CD14-positive monocyte (primary cell): ENCODE measurements at regions not wholly inside any gene's neighbourhood (a gene's known extent, or its start where the extent isn't known, plus 50 kb on each side); places are given as distances from the start of the nearest gene placed in this dataset.

ENCODE experiments used
- DNase-seq, 3 donors: peaks; one replicate each; pipeline ENCODE4 v3.0.0-alpha.2; 2011 to 2022
- H2AFZ ChIP-seq: 2 replicates; pipeline ENCODE4 v1.6.0; 2012; ENCODE audit warnings: mild to moderate bottlenecking, low read depth, low read length, inconsistent platforms; ENCODE audit not compliant: insufficient read depth, poor library complexity, severe bottlenecking
- H3K27ac ChIP-seq, 2 donors: 1 replicate in 1 of 2; 2 replicates in 1 of 2; pipeline ENCODE4 v1.5.1; 2012 to 2013; ENCODE audit warnings: low read length in 2 of 2, control low read depth in 1 of 2, inconsistent platforms in 1 of 2, low read depth in 1 of 2, mild to moderate bottlenecking in 1 of 2
- H3K27me3 ChIP-seq, 2 donors: one replicate each; pipeline versions ENCODE4 v1.6.0 to v1.6.1; 2011 to 2013; ENCODE audit warnings: low read length in 2 of 2; ENCODE audit not compliant: control insufficient read depth in 2 of 2, insufficient read depth in 2 of 2
- H3K36me3 ChIP-seq, 2 donors: replicated peaks in 1 of 2; 1 replicate in 1 of 2; 2 replicates in 1 of 2; pipeline versions ENCODE4 v1.5.1 to v1.6.1; 2012 to 2013; ENCODE audit warnings: low read length in 2 of 2, control low read depth in 1 of 2, inconsistent platforms in 1 of 2, mild to moderate bottlenecking in 1 of 2; ENCODE audit not compliant: insufficient read depth in 2 of 2, control insufficient read depth in 1 of 2
- H3K4me1 ChIP-seq, 2 donors: 1 replicate in 1 of 2; 2 replicates in 1 of 2; pipeline versions ENCODE4 v1.5.1 to v1.6.1; 2012 to 2013; ENCODE audit warnings: low read length in 2 of 2, control low read depth in 1 of 2, inconsistent platforms in 1 of 2, mild to moderate bottlenecking in 1 of 2, moderate library complexity in 1 of 2; ENCODE audit not compliant: insufficient read depth in 2 of 2, control insufficient read depth in 1 of 2
- H3K4me2 ChIP-seq: replicated peaks from 2 replicates; pipeline ENCODE3; 2012; ENCODE audit warnings: low read length, moderate library complexity, mild to moderate bottlenecking; ENCODE audit not compliant: poor library complexity, severe bottlenecking; ENCODE audit errors: extremely low read depth
- H3K4me3 ChIP-seq, 3 experiments: fragments of 200-600 bp in 1 of 3; sonication (generic) in 1 of 3; replicated peaks in 1 of 3; 1 replicate in 2 of 3; 2 replicates in 1 of 3; pipeline ENCODE4 v1.5.1; 2011 to 2013; ENCODE audit warnings: low read length in 3 of 3, mild to moderate bottlenecking in 3 of 3, control low read depth in 2 of 3, low read depth in 2 of 3, inconsistent platforms in 1 of 3, moderate library complexity in 1 of 3
- H3K79me2 ChIP-seq: 2 replicates; pipeline ENCODE4 v1.6.0; 2012; ENCODE audit warnings: mild to moderate bottlenecking, control low read depth, inconsistent platforms, low read length, moderate library complexity; ENCODE audit not compliant: insufficient read depth
- H3K9ac ChIP-seq: 2 replicates; pipeline ENCODE4 v1.6.0; 2017; ENCODE audit warnings: low read length, mild to moderate bottlenecking; ENCODE audit not compliant: insufficient read depth, poor library complexity, severe bottlenecking
- H3K9me3 ChIP-seq, 2 donors: replicated peaks in 1 of 2; 1 replicate in 1 of 2; 2 replicates in 1 of 2; pipeline versions ENCODE4 v1.5.1 to v1.6.1; 2012 to 2013; ENCODE audit warnings: low read length in 2 of 2, control low read depth in 1 of 2; ENCODE audit not compliant: control insufficient read depth in 1 of 2, insufficient read depth in 1 of 2
- H4K20me1 ChIP-seq: 2 replicates; pipeline ENCODE4 v1.6.0; 2012; ENCODE audit warnings: mild to moderate bottlenecking, low read length, control low read depth, moderate library complexity; ENCODE audit not compliant: insufficient read depth
- H3K27ac Mint-ChIP-seq, 7 donors: one replicate each; pipeline ENCODE4 v1.8.0; 2020; ENCODE audit warnings: mild to moderate bottlenecking in 7 of 7, mixed read lengths in 7 of 7, moderate library complexity in 6 of 7, inconsistent platforms in 2 of 7
- H3K27me3 Mint-ChIP-seq, 3 donors: one replicate each; pipeline ENCODE4 v1.8.0; 2021 to 2022; ENCODE audit warnings: low read depth in 3 of 3, mild to moderate bottlenecking in 3 of 3, mixed read lengths in 3 of 3, moderate library complexity in 3 of 3, inconsistent platforms in 1 of 3
- H3K36me3 Mint-ChIP-seq, 2 donors: one replicate each; pipeline ENCODE4 v1.8.0; 2020; ENCODE audit warnings: mixed read lengths in 2 of 2, inconsistent platforms in 1 of 2, mild to moderate bottlenecking in 1 of 2
- H3K4me1 Mint-ChIP-seq: one replicate; pipeline ENCODE4 v1.8.0; 2020; ENCODE audit warnings: mild to moderate bottlenecking, mixed read lengths
- H3K4me3 Mint-ChIP-seq, 2 donors: one replicate each; pipeline ENCODE4 v1.8.0; 2020; ENCODE audit warnings: mild to moderate bottlenecking in 2 of 2, mixed read lengths in 2 of 2, moderate library complexity in 1 of 2
- H3K9me3 Mint-ChIP-seq, 7 donors: one replicate each; pipeline ENCODE4 v1.8.0; 2020 to 2022; ENCODE audit warnings: mixed read lengths in 7 of 7, mild to moderate bottlenecking in 6 of 7, moderate library complexity in 6 of 7, inconsistent platforms in 2 of 7
- CTCF ChIP-seq: fragments of 200-600 bp; IDR thresholded peaks from one replicate; pipeline ENCODE4 v1.8.0; 2022; ENCODE audit warnings: antibody characterized with exemption, mild to moderate bottlenecking
- WGBS: methylation state at CpG from one replicate; pipeline ENCODE4 v1.1.5; 2013; ENCODE audit warnings: missing lambda C conversion rate; ENCODE audit not compliant: insufficient coverage; 5-methylcytosine and 5-hydroxymethylcytosine counted together
- intact Hi-C, 2 donors: fragments of 100-400 bp; cut with micrococcal nuclease; formaldehyde crosslinking; loops; one replicate each; pipeline versions ENCODE4 v1.15.0 to v1.15.1; 2023

- no peaks in the 10 kb centered on the region for H4K20me1 ChIP-seq
- no peak overlapping the region for H3K4me3 ChIP-seq
- no peaks in the 10 kb centered on the region for H3K4me1 Mint-ChIP-seq
- no peak overlapping the region for H3K4me3 Mint-ChIP-seq
- H3K9me3 ChIP-seq, result no peaks in the 10 kb centered on the region
- no peak overlapping the region for H3K9ac ChIP-seq
- H3K27ac ChIP-seq, result no peak overlapping the region
- H3K4me2 ChIP-seq, result no peak overlapping the region
- 100% methylated on average over 1 of the region's 2 CpGs for WGBS
- no peaks in the 10 kb centered on the region for H3K79me2 ChIP-seq
- intact Hi-C loops, result no loop called here
- no peak overlapping the region for H3K27ac Mint-ChIP-seq
- H3K9me3 Mint-ChIP-seq, result peaks cover 0 to 5% (median 1%) of the 10 kb centered on the region in 7 donors
- no peaks in the 10 kb centered on the region for H3K36me3 ChIP-seq
- H3K27me3 ChIP-seq, result no peaks in the 10 kb centered on the region
- DNase-seq, result no peak
- H3K27me3 Mint-ChIP-seq, result no peaks in the 10 kb centered on the region
- TF ChIP-seq CTCF, result no peak
- H3K36me3 Mint-ChIP-seq, result no peaks in the 10 kb centered on the region
- no peak overlapping the region for H2AFZ ChIP-seq
- no peaks in the 10 kb centered on the region for H3K4me1 ChIP-seq
Observed at GRCh38 chr12:14068961-14069360, 87.6 kb upstream of the GRIN2B start.

GRCh38 chr12:14071833-14072232 lies 90.4 kb upstream of the GRIN2B start:
- Histone ChIP-seq H3K9ac (no peak overlapping the region), H3K27ac (no peak overlapping the region), H3K9me3 (no peaks in the 10 kb centered on the region), H4K20me1 (no peaks in the 10 kb centered on the region), H3K4me1 (no peaks in the 10 kb centered on the region), H3K36me3 (no peaks in the 10 kb centered on the region), H3K27me3 (no peaks in the 10 kb centered on the region), H3K4me2 (no peak overlapping the region), H3K4me3 (no peak overlapping the region), H3K79me2 (no peaks in the 10 kb centered on the region), H2AFZ (no peak overlapping the region)
- no peak for DNase-seq
- TF ChIP-seq CTCF, result no peak
- WGBS, result no CpG with 5 or more reads among the region's 1 CpG
- Mint-ChIP-seq H3K27ac (no peak overlapping the region), H3K4me3 (no peak overlapping the region), H3K4me1 (no peaks in the 10 kb centered on the region), H3K27me3 (peaks cover 0 to 1% (median 0%) of the 10 kb centered on the region in 3 donors), H3K9me3 (peaks cover 0 to 5% (median 2%) of the 10 kb centered on the region in 7 donors), H3K36me3 (no peaks in the 10 kb centered on the region)
- intact Hi-C loops, result no loop called here
